Mesothelial cell of epicardium (in vitro differentiated cells): ENCODE measurements at regions not wholly inside any gene's neighbourhood (a gene's known extent, or its start where the extent isn't known, plus 50 kb on each side); places are given as distances from the start of the nearest gene placed in this dataset.

Experiments used
- DNase-seq, 2 experiments: peaks; one replicate each; pipeline ENCODE4 v3.0.0; 2021; ENCODE audit warnings: low spot score in 2 of 2; ENCODE audit not compliant: unreplicated experiment in 2 of 2
- H3K27ac Mint-ChIP-seq: 2 replicates; pipeline ENCODE4 v1.8.0; 2021; ENCODE audit warnings: mixed read lengths
- H3K27me3 Mint-ChIP-seq: 2 replicates; pipeline ENCODE4 v1.8.0; 2021; ENCODE audit warnings: low read depth, mixed read lengths
- H3K36me3 Mint-ChIP-seq: 2 replicates; pipeline ENCODE4 v1.8.0; 2021; ENCODE audit warnings: mixed read lengths
- H3K4me1 Mint-ChIP-seq: 2 replicates; pipeline ENCODE4 v1.8.0; 2021; ENCODE audit warnings: mixed read lengths
- H3K4me3 Mint-ChIP-seq: 2 replicates; pipeline ENCODE4 v1.8.0; 2021; ENCODE audit warnings: mild to moderate bottlenecking, moderate library complexity, mixed read lengths
- H3K9me3 Mint-ChIP-seq: 2 replicates; pipeline ENCODE4 v1.8.0; 2021; ENCODE audit warnings: mixed read lengths
- TF ChIP-seq, protein P1 (sequence below): fragments of 200-600 bp; sonication (generic); IDR thresholded peaks from one replicate; pipeline ENCODE4 v1.5.0; 2021; ENCODE audit warnings: antibody characterized with exemption; ENCODE audit not compliant: unreplicated experiment

- Mint-ChIP-seq H3K4me1 (peaks cover 28% of the 10 kb centered on the region), H3K27ac (no peak overlapping the region), H3K4me3 (no peak overlapping the region), H3K36me3 (no peaks in the 10 kb centered on the region), H3K9me3 (no peaks in the 10 kb centered on the region), H3K27me3 (peaks cover 19% of the 10 kb centered on the region)
- TF ChIP-seq, protein P1, sequence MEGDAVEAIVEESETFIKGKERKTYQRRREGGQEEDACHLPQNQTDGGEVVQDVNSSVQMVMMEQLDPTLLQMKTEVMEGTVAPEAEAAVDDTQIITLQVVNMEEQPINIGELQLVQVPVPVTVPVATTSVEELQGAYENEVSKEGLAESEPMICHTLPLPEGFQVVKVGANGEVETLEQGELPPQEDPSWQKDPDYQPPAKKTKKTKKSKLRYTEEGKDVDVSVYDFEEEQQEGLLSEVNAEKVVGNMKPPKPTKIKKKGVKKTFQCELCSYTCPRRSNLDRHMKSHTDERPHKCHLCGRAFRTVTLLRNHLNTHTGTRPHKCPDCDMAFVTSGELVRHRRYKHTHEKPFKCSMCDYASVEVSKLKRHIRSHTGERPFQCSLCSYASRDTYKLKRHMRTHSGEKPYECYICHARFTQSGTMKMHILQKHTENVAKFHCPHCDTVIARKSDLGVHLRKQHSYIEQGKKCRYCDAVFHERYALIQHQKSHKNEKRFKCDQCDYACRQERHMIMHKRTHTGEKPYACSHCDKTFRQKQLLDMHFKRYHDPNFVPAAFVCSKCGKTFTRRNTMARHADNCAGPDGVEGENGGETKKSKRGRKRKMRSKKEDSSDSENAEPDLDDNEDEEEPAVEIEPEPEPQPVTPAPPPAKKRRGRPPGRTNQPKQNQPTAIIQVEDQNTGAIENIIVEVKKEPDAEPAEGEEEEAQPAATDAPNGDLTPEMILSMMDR: no peak
- DNase-seq: no peak
Observed at GRCh38 chr7:17623546-17624185, 316.6 kb downstream of the SNX13 start.

DNA sequence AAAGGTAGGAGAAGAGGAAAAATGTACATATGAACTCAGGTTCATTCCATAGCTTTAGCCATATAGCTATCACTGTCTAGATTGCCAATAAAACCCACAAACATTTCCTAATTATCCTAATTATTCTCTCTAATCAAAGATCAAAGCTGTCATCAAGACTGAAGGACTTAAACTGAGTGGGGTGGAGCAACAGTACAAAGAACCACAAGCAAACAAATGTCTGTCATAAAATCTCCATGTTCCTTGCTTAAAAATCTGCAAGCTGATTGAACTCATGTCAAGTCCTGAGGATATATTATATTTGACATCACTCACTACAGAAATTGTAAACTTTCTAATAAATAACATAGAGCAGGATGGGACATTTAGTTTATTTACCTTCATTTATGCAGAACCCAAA is 315.9 kb downstream of the SNX13 start:
- TF ChIP-seq, protein P1: no peak
- H3K36me3 Mint-ChIP-seq: no peaks in the 10 kb centered on the region
- H3K27ac Mint-ChIP-seq: no peak overlapping the region
- H3K4me3 Mint-ChIP-seq: no peak overlapping the region
- peaks cover 25% of the 10 kb centered on the region for H3K4me1 Mint-ChIP-seq
- DNase-seq: no peak
- H3K9me3 Mint-ChIP-seq: no peaks in the 10 kb centered on the region
- peaks cover 25% of the 10 kb centered on the region for H3K27me3 Mint-ChIP-seq

GRCh38 chr7:17625043-17625442 is 315.3 kb downstream of the SNX13 start:
- DNase-seq: no peak
- TF ChIP-seq, protein P1: no peak
- peaks cover 25% of the 10 kb centered on the region for H3K4me1 Mint-ChIP-seq
- no peaks in the 10 kb centered on the region for H3K36me3 Mint-ChIP-seq
- H3K27me3 Mint-ChIP-seq: peaks cover 29% of the 10 kb centered on the region
- no peak overlapping the region for H3K27ac Mint-ChIP-seq
- no peak overlapping the region for H3K4me3 Mint-ChIP-seq
- H3K9me3 Mint-ChIP-seq: no peaks in the 10 kb centered on the region

DNA sequence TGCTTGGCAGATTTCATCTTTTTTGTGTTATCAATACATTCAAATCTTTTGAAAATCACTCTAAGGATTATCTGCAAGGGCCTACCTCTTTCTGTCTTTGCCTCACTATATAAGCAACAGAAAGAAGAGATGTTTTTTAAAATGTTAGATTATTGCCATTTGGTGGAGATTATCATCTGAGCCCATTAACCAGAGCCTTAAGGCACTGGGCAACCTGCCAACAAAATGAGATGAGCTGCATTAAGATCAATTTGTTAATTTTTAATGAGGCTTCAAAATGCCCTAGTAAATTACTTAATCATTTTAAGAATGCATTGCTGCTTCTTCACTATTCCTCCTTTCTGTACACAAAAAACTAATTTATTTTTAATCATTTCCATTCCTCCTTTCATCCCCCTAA is 314.1 kb downstream of the SNX13 start:
- no peak overlapping the region for H3K27ac Mint-ChIP-seq
- no peaks in the 10 kb centered on the region for H3K9me3 Mint-ChIP-seq
- H3K36me3 Mint-ChIP-seq: no peaks in the 10 kb centered on the region
- no peak for DNase-seq
- TF ChIP-seq, protein P1: no peak
- H3K4me3 Mint-ChIP-seq: no peak overlapping the region
- peaks cover 41% of the 10 kb centered on the region for H3K27me3 Mint-ChIP-seq
- H3K4me1 Mint-ChIP-seq: peaks cover 25% of the 10 kb centered on the region

- Mint-ChIP-seq H3K27me3 (peaks cover 44% of the 10 kb centered on the region), H3K4me1 (peaks cover 10% of the 10 kb centered on the region), H3K36me3 (no peaks in the 10 kb centered on the region), H3K27ac (no peak overlapping the region), H3K9me3 (peaks cover 7% of the 10 kb centered on the region), H3K4me3 (no peak overlapping the region)
- TF ChIP-seq, protein P1: no peak
- DNase-seq: no peak
Observed at GRCh38 chr7:17631061-17631460, 309.2 kb downstream of the SNX13 start.

- Mint-ChIP-seq H3K4me1 (peaks cover 2% of the 10 kb centered on the region), H3K27me3 (peaks cover 40% of the 10 kb centered on the region), H3K4me3 (no peak overlapping the region), H3K27ac (no peak overlapping the region), H3K9me3 (peaks cover 7% of the 10 kb centered on the region), H3K36me3 (no peaks in the 10 kb centered on the region)
- TF ChIP-seq, protein P1: no peak
- DNase-seq: no peak
Observed at GRCh38 chr7:17632384-17632783, 307.9 kb downstream of the SNX13 start.
